ENCODE measurements at regions not wholly inside any gene's neighbourhood (a gene's known extent, or its start where the extent isn't known, plus 50 kb on each side); places are given as distances from the start of the nearest gene placed in this dataset.
"Not testable (repeated sequence)": the region's sequence is repeated elsewhere in the genome, so short reads cannot be mapped to it uniquely, and the experiment has no call there.

DNA sequence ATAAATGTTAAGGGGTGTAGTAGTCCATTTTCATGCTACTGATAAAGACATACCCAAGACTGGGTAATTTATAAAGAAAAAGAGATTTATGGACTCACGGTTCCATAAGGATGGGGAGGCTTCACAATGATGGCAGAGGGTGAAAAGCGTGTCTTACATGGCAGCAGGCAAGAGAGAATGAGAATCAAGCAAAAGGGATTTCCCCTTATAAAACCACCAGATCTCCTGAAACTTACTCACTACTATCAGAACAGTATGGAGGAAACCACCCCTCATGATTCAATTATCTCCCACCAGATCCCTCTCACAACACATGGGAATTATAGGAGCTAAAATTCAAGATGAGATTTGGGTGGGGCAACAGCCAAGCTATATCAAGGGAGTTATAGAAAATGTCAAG, 329.2 kb downstream of the DTHD1 start:
- peaks cover 4% of the 10 kb centered on the region for H3K9me3 ChIP-seq (ENCODE audit: control insufficient read depth, insufficient read depth, low read length)
- no peaks in the 10 kb centered on the region for H3K36me3 ChIP-seq (ENCODE audit: control insufficient read depth, insufficient read depth, low read length)
- no peak overlapping the region for H3K27ac ChIP-seq (ENCODE audit: low read depth, low read length)
- no peak overlapping the region for H3K4me3 ChIP-seq (ENCODE audit: low read depth, low read length)
- no CpG with 5 or more reads among the region's 2 CpGs for WGBS (ENCODE audit: insufficient coverage)
- no peaks in the 10 kb centered on the region for H3K4me1 ChIP-seq (ENCODE audit: control insufficient read depth, insufficient read depth, low read length)
- H3K27me3 ChIP-seq (ENCODE audit: control insufficient read depth, insufficient read depth, low read length) = no peaks in the 10 kb centered on the region
- DNase-seq (ENCODE audit: low read depth in 4 of 6, low spot score in 6 of 6) = no peak

DNA sequence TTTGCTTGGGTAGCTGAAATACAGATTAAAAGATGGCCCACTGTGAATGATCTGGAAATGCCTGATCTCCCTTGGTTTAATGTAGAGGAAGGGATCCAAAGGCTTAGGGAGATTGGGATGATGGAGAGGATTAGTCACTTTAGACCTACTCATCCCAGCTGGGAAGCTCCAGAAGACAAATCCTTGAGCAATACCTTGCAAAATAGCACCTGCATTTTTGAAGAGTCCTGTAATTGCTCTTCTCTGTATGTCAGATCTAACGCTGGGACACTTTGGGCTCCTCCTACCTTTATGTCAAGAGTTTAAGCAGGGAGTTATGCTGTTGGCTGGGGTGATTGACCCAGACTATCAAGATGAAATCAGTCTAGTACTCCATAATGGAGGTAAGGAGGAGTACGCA, 331.7 kb downstream of the DTHD1 start:
- DNase-seq (ENCODE audit: low read depth in 4 of 6, low spot score in 6 of 6); H3K9me3 ChIP-seq (ENCODE audit: control insufficient read depth, insufficient read depth, low read length); H3K27ac ChIP-seq (ENCODE audit: low read depth, low read length); H3K4me3 ChIP-seq (ENCODE audit: low read depth, low read length); H3K27me3 ChIP-seq (ENCODE audit: control insufficient read depth, insufficient read depth, low read length); H3K4me1 ChIP-seq (ENCODE audit: control insufficient read depth, insufficient read depth, low read length); H3K36me3 ChIP-seq (ENCODE audit: control insufficient read depth, insufficient read depth, low read length): not testable (repeated sequence)
- WGBS (ENCODE audit: insufficient coverage) = no CpG with 5 or more reads among the region's 2 CpGs

DNA sequence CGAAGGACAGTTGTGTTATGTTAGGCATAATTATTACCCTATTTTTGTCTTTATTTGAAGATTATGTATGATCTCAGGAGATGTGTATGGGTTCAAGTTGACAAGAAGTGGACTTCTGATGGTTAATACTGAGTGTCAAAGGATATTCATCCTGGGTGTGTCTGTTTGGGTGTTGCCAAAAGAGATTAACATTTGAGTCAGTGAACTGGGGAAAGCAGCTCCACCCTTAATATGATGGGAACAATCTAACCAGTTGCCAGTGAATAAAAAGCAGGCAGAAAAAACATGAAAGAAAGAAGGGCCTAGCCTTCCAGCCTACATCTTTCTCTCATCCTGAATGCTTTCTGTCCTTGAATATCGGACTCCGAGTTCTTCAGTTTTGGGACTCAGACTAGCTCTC, 332.6 kb downstream of the DTHD1 start:
- H3K27me3 ChIP-seq (ENCODE audit: control insufficient read depth, insufficient read depth, low read length) = no peaks in the 10 kb centered on the region

DNA sequence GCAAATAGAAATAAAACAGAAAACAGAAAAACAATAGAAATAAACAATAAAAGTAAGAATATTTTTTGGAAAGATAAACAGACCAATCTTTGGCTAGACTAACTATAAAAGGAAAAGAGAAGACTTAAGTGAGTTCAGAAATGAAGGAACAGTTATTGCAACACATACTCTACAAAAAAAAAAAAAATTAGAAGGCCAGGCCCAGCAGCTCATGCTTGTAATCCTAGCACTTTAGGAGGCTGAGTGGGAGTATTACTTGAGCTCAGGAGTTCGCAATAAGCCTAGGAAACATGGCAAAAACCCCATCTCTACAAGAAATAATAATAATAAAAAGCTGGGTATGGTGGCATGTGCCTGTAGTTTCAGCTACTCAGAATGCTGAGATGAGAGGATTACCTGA, 336.7 kb downstream of the DTHD1 start:
- Histone ChIP-seq H3K4me1 (ENCODE audit: control insufficient read depth, insufficient read depth, low read length) (no peaks in the 10 kb centered on the region), H3K9me3 (ENCODE audit: control insufficient read depth, insufficient read depth, low read length) (no peaks in the 10 kb centered on the region), H3K27ac (ENCODE audit: low read depth, low read length) (no peak overlapping the region), H3K36me3 (ENCODE audit: control insufficient read depth, insufficient read depth, low read length) (no peaks in the 10 kb centered on the region), H3K27me3 (ENCODE audit: control insufficient read depth, insufficient read depth, low read length) (no peaks in the 10 kb centered on the region), H3K4me3 (ENCODE audit: low read depth, low read length) (no peak overlapping the region)
- no CpG with 5 or more reads among the region's 1 CpG for WGBS (ENCODE audit: insufficient coverage)
- DNase-seq (ENCODE audit: low read depth in 4 of 6, low spot score in 6 of 6) = no peak

More for the DNA sequence above, 332.6 kb downstream of the DTHD1 start:
- WGBS (ENCODE audit: insufficient coverage) = no CpG with 5 or more reads among the region's 3 CpGs
- H3K27ac ChIP-seq (ENCODE audit: low read depth, low read length) = no peak overlapping the region
- H3K4me1 ChIP-seq (ENCODE audit: control insufficient read depth, insufficient read depth, low read length) = no peaks in the 10 kb centered on the region
- DNase-seq (ENCODE audit: low read depth in 4 of 6, low spot score in 6 of 6) = no peak
- H3K9me3 ChIP-seq (ENCODE audit: control insufficient read depth, insufficient read depth, low read length) = peaks cover 4% of the 10 kb centered on the region
- H3K4me3 ChIP-seq (ENCODE audit: low read depth, low read length) = no peak overlapping the region
- no peaks in the 10 kb centered on the region for H3K36me3 ChIP-seq (ENCODE audit: control insufficient read depth, insufficient read depth, low read length)

DNA sequence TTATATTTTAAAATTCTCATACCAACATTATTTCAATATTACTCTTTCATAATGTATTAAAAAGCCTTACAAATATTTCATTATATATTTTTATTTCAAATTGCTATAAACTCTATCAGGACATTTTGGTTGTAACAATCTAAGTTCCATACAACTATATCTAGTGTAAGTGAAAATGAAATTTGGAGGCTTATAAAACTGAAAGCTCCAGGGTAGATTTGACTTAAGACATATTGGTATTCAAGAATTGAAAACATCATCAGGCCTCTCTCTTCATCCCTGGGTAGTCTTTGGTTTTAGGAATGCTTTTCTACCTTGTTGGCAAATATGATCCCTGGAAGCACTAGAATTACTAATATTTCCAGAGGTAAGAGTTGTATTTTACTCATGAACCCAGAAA, 342.6 kb downstream of the DTHD1 start:
- no peaks in the 10 kb centered on the region for H3K9me3 ChIP-seq (ENCODE audit: control insufficient read depth, insufficient read depth, low read length)
- no peaks in the 10 kb centered on the region for H3K27me3 ChIP-seq (ENCODE audit: control insufficient read depth, insufficient read depth, low read length)
- no peak overlapping the region for H3K27ac ChIP-seq (ENCODE audit: low read depth, low read length)
- H3K4me1 ChIP-seq (ENCODE audit: control insufficient read depth, insufficient read depth, low read length) = no peaks in the 10 kb centered on the region
- no peak for DNase-seq (ENCODE audit: low read depth in 4 of 6, low spot score in 6 of 6)
- H3K36me3 ChIP-seq (ENCODE audit: control insufficient read depth, insufficient read depth, low read length) = no peaks in the 10 kb centered on the region
- H3K4me3 ChIP-seq (ENCODE audit: low read depth, low read length) = no peak overlapping the region

DNA sequence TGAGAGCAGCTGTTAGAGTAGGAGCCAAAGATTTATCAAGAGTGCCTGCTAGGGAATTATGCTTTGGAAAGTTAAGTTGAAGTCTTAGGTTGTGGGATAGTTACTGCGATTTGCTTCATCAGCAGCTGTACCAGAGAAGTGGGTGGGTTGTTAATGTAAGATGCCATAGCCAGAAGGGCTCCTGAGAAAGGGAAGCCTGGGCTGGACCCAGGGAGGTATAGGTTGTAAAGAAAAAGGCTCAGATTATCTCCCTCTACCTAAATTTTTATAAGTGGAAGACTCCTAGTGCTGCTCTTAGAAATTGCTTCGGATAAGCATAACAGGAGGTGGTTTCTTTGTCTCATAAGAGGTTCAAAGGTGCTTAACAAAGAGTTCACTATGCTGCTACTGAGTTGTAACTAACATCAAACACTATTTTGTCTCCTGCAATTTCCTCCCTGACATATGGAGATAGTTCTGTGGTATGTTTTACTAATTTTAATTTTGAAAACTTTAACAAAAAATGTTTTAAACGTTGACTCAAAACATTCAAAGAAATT, 356.9 kb downstream of the DTHD1 start:
- no peaks in the 10 kb centered on the region for H3K27me3 ChIP-seq (ENCODE audit: control insufficient read depth, insufficient read depth, low read length)
- no peaks in the 10 kb centered on the region for H3K36me3 ChIP-seq (ENCODE audit: control insufficient read depth, insufficient read depth, low read length)
- no peaks in the 10 kb centered on the region for H3K4me1 ChIP-seq (ENCODE audit: control insufficient read depth, insufficient read depth, low read length)
- DNase-seq (ENCODE audit: low read depth in 4 of 6, low spot score in 6 of 6) = no peak
- no peak overlapping the region for H3K27ac ChIP-seq (ENCODE audit: low read depth, low read length)
- H3K4me3 ChIP-seq (ENCODE audit: low read depth, low read length) = no peak overlapping the region
- H3K9me3 ChIP-seq (ENCODE audit: control insufficient read depth, insufficient read depth, low read length) = no peaks in the 10 kb centered on the region
- 83% methylated on average over 1 of the region's 3 CpGs for WGBS (ENCODE audit: insufficient coverage)

DNA sequence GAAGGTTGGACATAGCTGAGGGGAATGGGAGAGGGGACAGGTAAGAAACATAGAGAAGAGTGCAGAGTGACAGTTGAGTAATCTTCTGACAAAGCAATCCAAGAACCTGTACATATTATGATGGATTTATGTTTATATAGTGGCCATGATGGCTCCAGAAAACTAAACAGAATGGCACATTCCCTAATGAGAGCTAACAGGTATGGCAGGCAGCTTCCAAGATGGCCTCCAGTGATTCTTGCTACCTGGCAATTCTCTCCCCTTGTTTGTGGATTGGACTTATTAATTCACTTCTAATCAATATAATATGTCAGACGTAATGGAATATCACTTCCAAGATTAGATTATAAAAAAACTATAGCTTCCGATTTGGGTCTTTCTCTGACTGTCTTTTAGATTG, 359.5 kb downstream of the DTHD1 start:
- 100% methylated on average over 1 of the region's 2 CpGs for WGBS (ENCODE audit: insufficient coverage)
- Histone ChIP-seq H3K4me3 (ENCODE audit: low read depth, low read length) (no peak overlapping the region), H3K9me3 (ENCODE audit: control insufficient read depth, insufficient read depth, low read length) (no peaks in the 10 kb centered on the region), H3K27me3 (ENCODE audit: control insufficient read depth, insufficient read depth, low read length) (no peaks in the 10 kb centered on the region), H3K4me1 (ENCODE audit: control insufficient read depth, insufficient read depth, low read length) (no peaks in the 10 kb centered on the region), H3K27ac (ENCODE audit: low read depth, low read length) (no peak overlapping the region), H3K36me3 (ENCODE audit: control insufficient read depth, insufficient read depth, low read length) (no peaks in the 10 kb centered on the region)
- DNase-seq (ENCODE audit: low read depth in 4 of 6, low spot score in 6 of 6) = no peak

DNA sequence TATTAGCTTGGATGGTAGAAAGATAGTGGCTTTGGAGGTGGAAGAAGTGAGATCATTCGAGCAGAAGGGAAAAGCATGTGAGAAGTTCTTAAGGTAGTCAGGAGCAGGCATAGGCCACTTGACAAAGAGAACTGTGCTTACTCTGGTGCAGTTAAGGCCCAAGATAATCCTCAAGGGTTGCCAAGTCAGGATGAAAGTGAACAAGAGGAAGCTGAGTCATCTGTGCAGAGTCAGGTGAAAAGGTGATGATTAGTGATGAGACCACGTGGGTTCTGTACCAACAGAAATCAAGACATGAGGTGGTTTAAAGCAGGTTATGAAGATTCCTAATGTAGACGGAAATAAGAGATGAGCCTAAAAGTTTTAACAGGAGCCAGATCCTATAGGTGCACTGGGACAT, 369.8 kb downstream of the DTHD1 start:
- Histone ChIP-seq H3K4me3 (ENCODE audit: low read depth, low read length) (no peak overlapping the region), H3K36me3 (ENCODE audit: control insufficient read depth, insufficient read depth, low read length) (no peaks in the 10 kb centered on the region), H3K27me3 (ENCODE audit: control insufficient read depth, insufficient read depth, low read length) (no peaks in the 10 kb centered on the region), H3K27ac (ENCODE audit: low read depth, low read length) (no peak overlapping the region), H3K9me3 (ENCODE audit: control insufficient read depth, insufficient read depth, low read length) (no peaks in the 10 kb centered on the region), H3K4me1 (ENCODE audit: control insufficient read depth, insufficient read depth, low read length) (no peaks in the 10 kb centered on the region)
- no peak for DNase-seq (ENCODE audit: low read depth in 4 of 6, low spot score in 6 of 6)
- 83% methylated on average over 3 of the region's 3 CpGs for WGBS (ENCODE audit: insufficient coverage)

DNA sequence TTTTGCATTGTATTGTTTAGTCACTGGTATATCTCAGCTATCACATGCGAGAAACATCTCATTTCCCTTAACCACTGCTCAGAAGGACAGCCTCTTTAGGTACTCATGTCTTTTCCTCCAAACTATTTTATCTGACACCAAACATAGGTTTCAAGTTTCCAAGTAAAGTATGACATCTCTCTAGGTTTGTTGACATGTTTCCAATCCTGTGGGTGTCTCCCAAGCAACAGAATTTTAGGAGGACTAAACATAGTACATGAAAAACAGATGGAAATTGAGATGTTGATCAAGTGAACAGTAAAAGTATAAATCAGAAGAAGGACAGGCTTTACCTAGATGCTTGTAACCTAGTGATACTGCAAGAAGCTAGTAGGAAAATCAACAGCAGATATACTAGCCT, 371.4 kb downstream of the DTHD1 start:
- no peaks in the 10 kb centered on the region for H3K36me3 ChIP-seq (ENCODE audit: control insufficient read depth, insufficient read depth, low read length)
- no peaks in the 10 kb centered on the region for H3K9me3 ChIP-seq (ENCODE audit: control insufficient read depth, insufficient read depth, low read length)
- H3K4me3 ChIP-seq (ENCODE audit: low read depth, low read length) = no peak overlapping the region
- H3K27ac ChIP-seq (ENCODE audit: low read depth, low read length) = no peak overlapping the region
- H3K27me3 ChIP-seq (ENCODE audit: control insufficient read depth, insufficient read depth, low read length) = no peaks in the 10 kb centered on the region
- DNase-seq (ENCODE audit: low read depth in 4 of 6, low spot score in 6 of 6) = no peak
- no CpG with 5 or more reads among the region's 1 CpG for WGBS (ENCODE audit: insufficient coverage)
- H3K4me1 ChIP-seq (ENCODE audit: control insufficient read depth, insufficient read depth, low read length) = no peaks in the 10 kb centered on the region

DNA sequence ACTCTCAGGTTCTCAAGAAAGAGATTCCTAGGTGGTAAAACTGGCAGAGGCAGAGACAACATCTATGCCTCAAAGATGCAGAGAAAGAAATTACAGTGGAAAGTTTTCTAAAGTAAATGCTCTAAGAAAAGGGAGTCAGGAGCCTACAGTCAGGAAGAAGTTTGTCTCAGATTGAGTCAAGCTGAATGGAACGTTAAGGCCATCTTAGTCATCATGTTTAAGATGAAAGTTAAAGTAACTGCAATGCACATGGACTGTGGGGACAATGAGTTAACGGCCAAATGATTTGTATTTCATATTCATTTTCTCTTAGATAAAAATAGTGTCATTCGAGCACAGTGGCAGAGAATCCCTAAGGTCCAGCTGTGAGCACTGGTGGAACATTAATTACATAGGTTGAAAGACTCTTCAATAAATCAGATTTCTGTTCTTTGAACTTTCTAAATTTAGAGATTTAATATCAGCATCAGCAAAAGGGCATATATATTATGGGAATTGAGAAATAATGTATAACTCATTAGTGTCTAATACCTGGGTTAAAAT, 384.6 kb downstream of the DTHD1 start:
- DNase-seq (ENCODE audit: low read depth in 4 of 6, low spot score in 6 of 6) = no peak
- H3K27ac ChIP-seq (ENCODE audit: low read depth, low read length) = no peak overlapping the region
- no peaks in the 10 kb centered on the region for H3K9me3 ChIP-seq (ENCODE audit: control insufficient read depth, insufficient read depth, low read length)
- no peaks in the 10 kb centered on the region for H3K4me1 ChIP-seq (ENCODE audit: control insufficient read depth, insufficient read depth, low read length)
- no peak overlapping the region for H3K4me3 ChIP-seq (ENCODE audit: low read depth, low read length)
- no peaks in the 10 kb centered on the region for H3K27me3 ChIP-seq (ENCODE audit: control insufficient read depth, insufficient read depth, low read length)
- no peaks in the 10 kb centered on the region for H3K36me3 ChIP-seq (ENCODE audit: control insufficient read depth, insufficient read depth, low read length)
- WGBS (ENCODE audit: insufficient coverage) = no CpG with 5 or more reads among the region's 3 CpGs

Measured in spinal cord (tissue), 9 donors.